Suprapubic skin (tissue), 4 donors: ENCODE measurements at regions not wholly inside any gene's neighbourhood (a gene's known extent, or its start where the extent isn't known, plus 50 kb on each side); places are given as distances from the start of the nearest gene placed in this dataset.

Experiments
- DNase-seq, 2 donors: peaks; one replicate each; pipeline ENCODE4 v3.0.0-alpha.2; 2019; ENCODE audit warnings: low spot score in 2 of 2
- H3K27ac ChIP-seq: fragments of 200-600 bp; sonication (generic); one replicate; pipeline ENCODE4 v1.5.1; 2019
- H3K27me3 ChIP-seq: fragments of 200-600 bp; sonication (generic); one replicate; pipeline ENCODE4 v1.5.1; 2019
- H3K36me3 ChIP-seq: fragments of 200-600 bp; sonication (generic); one replicate; pipeline ENCODE4 v1.5.1; 2019
- H3K4me1 ChIP-seq: fragments of 200-600 bp; sonication (generic); one replicate; pipeline ENCODE4 v1.5.1; 2019
- H3K4me3 ChIP-seq: fragments of 200-600 bp; sonication (generic); one replicate; pipeline ENCODE4 v1.5.1; 2019; ENCODE audit warnings: mild to moderate bottlenecking
- H3K9me3 ChIP-seq: fragments of 200-600 bp; sonication (generic); one replicate; pipeline ENCODE4 v1.5.1; 2019
- EP300 ChIP-seq: sonication (generic); formaldehyde crosslinking; IDR thresholded peaks from one replicate; pipeline ENCODE4 v1.6.1; 2017; ENCODE audit warnings: antibody characterized with exemption
- POLR2A ChIP-seq, 2 donors: fragments of 450-650 bp; IDR thresholded peaks; one replicate each; pipeline ENCODE4 v1.6.1; 2017; ENCODE audit warnings: antibody characterized with exemption in 2 of 2, mild to moderate bottlenecking in 2 of 2, moderate library complexity in 2 of 2
- POLR2AphosphoS5 ChIP-seq, 3 donors: sonication (generic); formaldehyde crosslinking; IDR thresholded peaks; one replicate each; pipeline ENCODE4 v1.6.1; 2017; ENCODE audit warnings: antibody characterized with exemption in 3 of 3
- WGBS: methylation state at CpG from one replicate; pipeline ENCODE4 v1.1.5; 2018; 5-methylcytosine and 5-hydroxymethylcytosine counted together
- TF ChIP-seq, protein P1 (sequence below), 2 donors: fragments of 200-600 bp in 1 of 2; fragments of 450-650 bp in 1 of 2; sonication (generic) in 1 of 2; IDR thresholded peaks; one replicate each; pipeline ENCODE4 v1.5.1; 2016 to 2019; ENCODE audit warnings: antibody characterized with exemption in 2 of 2, mild to moderate bottlenecking in 1 of 2, moderate library complexity in 1 of 2

DNA sequence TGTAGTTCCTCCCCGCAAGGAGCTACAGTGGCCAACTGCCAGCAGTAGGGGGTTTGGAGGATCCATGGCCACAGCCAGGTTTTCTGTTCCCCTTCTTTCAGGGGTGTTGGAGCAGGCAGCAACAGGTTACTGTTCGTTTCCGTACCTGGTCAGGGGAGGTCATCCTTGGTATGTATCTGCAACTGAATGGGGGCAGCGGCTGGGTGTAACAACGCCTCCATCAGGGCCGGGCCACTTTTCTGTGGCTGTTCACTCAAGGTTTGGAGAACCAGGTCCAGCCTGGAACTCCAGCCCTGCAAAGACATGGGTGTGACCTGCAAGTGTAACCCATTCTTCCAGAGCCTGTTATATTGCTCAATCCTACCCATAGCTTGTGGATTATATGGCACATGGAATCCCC lies 732.3 kb upstream of the MIR17HG start:
- Histone ChIP-seq H3K4me1 (no peaks in the 10 kb centered on the region), H3K27me3 (no peaks in the 10 kb centered on the region), H3K4me3 (no peak overlapping the region), H3K27ac (no peak overlapping the region), H3K9me3 (no peaks in the 10 kb centered on the region), H3K36me3 (no peaks in the 10 kb centered on the region)
- TF ChIP-seq POLR2A (IDR thresholded peaks at IDR 0.05) (no peak), EP300 (no peak), POLR2AphosphoS5 (IDR thresholded peaks at IDR 0.05) (no peak)
- TF ChIP-seq, protein P1, sequence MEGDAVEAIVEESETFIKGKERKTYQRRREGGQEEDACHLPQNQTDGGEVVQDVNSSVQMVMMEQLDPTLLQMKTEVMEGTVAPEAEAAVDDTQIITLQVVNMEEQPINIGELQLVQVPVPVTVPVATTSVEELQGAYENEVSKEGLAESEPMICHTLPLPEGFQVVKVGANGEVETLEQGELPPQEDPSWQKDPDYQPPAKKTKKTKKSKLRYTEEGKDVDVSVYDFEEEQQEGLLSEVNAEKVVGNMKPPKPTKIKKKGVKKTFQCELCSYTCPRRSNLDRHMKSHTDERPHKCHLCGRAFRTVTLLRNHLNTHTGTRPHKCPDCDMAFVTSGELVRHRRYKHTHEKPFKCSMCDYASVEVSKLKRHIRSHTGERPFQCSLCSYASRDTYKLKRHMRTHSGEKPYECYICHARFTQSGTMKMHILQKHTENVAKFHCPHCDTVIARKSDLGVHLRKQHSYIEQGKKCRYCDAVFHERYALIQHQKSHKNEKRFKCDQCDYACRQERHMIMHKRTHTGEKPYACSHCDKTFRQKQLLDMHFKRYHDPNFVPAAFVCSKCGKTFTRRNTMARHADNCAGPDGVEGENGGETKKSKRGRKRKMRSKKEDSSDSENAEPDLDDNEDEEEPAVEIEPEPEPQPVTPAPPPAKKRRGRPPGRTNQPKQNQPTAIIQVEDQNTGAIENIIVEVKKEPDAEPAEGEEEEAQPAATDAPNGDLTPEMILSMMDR (IDR thresholded peaks at IDR 0.05), result no peak
- no peak for DNase-seq
- 83% methylated on average over 1 of the region's 6 CpGs for WGBS

DNA sequence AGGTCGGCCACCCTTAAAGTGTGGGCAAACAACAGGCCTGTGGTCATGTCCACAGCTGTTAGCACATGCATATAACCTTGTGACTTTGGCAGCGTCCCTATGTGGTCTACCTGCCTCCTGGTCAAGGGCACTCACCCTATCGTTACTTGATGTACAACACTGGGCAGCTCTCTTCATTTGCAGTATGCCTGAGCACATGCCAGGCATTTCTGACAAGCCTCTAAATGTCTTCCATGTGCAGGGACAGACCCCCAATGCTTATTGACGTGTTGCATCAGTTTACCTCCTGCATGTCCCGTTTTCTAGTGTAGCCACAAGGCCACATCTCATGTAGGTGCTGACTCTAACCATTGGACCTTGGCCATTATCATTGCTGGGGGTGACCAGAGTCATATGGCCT lies 731.7 kb upstream of the MIR17HG start:
- WGBS, result 86% methylated on average over 5 of the region's 5 CpGs

DNA sequence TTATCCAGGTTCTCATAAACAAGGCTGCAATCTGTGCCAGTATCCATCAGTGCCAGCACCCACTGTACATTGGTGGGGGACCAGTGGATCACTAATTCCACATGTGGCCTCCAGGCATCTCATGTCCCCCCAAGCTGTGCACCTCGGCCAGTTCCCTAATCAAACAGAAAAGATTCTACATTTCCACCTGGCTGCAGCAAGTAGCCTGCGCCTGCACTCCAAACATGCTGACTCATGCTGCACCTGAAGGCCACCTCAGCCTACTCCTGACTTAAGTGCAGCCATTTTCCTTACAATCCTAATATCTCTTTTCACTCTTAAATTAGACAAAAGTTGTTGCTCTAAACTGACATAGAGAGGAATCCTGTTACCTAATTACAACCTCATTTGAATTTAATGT lies 729.4 kb upstream of the MIR17HG start:
- H3K27me3 ChIP-seq, result no peaks in the 10 kb centered on the region
- TF ChIP-seq, protein P1 (IDR thresholded peaks at IDR 0.05), result no peak
- TF ChIP-seq POLR2AphosphoS5 (IDR thresholded peaks at IDR 0.05) (no peak), POLR2A (IDR thresholded peaks at IDR 0.05) (no peak), EP300 (no peak)
- H3K9me3 ChIP-seq, result no peaks in the 10 kb centered on the region
- H3K4me1 ChIP-seq, result no peaks in the 10 kb centered on the region
- no peaks in the 10 kb centered on the region for H3K36me3 ChIP-seq
- no peak overlapping the region for H3K27ac ChIP-seq
- H3K4me3 ChIP-seq, result no peak overlapping the region
- DNase-seq, result no peak
- 93% methylated on average over 2 of the region's 2 CpGs for WGBS

More for the DNA sequence above, 731.7 kb upstream of the MIR17HG start:
- H3K4me3 ChIP-seq, result no peak overlapping the region
- H3K9me3 ChIP-seq, result no peaks in the 10 kb centered on the region
- H3K36me3 ChIP-seq, result no peaks in the 10 kb centered on the region
- no peaks in the 10 kb centered on the region for H3K27me3 ChIP-seq
- TF ChIP-seq EP300, result no peak
- no peak for TF ChIP-seq POLR2AphosphoS5 (IDR thresholded peaks at IDR 0.05)
- TF ChIP-seq POLR2A (IDR thresholded peaks at IDR 0.05), result no peak
- TF ChIP-seq, protein P1 (IDR thresholded peaks at IDR 0.05), result no peak
- H3K4me1 ChIP-seq, result no peaks in the 10 kb centered on the region
- no peak overlapping the region for H3K27ac ChIP-seq
- DNase-seq, result no peak

DNA sequence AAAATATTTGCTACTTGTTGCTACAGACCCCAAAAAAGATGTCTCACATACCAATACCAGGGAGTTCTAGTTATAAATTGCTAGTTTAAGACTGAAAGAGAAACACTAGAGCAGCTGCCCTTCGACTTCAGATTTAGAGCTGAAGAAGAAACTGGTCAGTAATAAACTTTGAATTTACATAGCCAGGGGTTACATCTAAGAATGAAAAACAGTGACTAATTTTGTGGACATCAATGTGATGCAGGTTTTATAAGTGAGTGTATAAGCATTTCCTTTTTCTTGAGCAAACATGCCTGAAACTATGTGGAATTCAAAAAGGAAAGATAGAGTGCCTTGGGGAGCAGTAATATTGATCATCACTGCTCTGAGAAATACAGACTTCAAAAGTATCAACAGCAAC lies 724.9 kb upstream of the MIR17HG start:
- Histone ChIP-seq H3K36me3 (no peaks in the 10 kb centered on the region), H3K4me3 (no peak overlapping the region), H3K4me1 (no peaks in the 10 kb centered on the region), H3K27me3 (no peaks in the 10 kb centered on the region), H3K9me3 (no peaks in the 10 kb centered on the region), H3K27ac (no peak overlapping the region)
- no peak for TF ChIP-seq EP300
- no peak for TF ChIP-seq POLR2AphosphoS5 (IDR thresholded peaks at IDR 0.05)
- no peak for TF ChIP-seq POLR2A (IDR thresholded peaks at IDR 0.05)
- TF ChIP-seq, protein P1 (IDR thresholded peaks at IDR 0.05), result no peak
- WGBS, result 60% methylated on average over 1 of the region's 1 CpG
- DNase-seq, result no peak

DNA sequence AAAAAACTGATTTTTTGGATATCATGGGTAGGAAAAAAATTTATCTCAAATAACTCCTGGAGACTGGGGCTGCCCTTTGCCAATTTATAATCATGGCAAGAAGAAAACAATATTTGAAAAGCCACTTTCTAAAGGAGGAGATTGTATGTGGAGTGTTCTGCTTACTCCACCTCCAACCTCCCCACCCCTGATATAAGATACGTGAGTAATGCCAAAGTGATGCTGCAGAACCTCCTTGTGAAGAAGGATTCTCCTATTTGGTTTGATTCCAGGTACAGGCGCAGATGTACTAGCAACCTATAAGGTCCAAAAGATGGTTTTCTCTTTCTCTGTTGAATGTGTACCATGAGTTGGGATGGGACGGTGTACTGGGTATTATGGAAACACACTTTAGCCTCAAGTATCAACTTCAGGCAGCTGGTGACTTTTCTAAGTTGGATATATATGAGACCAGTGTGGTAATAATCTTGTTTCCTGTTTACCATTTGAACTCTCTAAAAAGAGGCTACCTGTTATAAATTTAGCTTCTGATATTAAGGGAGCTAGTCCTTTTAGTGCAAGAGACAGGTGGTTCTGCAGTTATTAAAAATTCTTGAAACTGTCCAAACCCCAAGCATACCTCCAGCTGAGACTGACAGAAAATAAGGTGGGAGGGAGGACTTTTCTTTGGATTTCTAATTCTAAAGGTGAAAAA lies 724.0 kb upstream of the MIR17HG start:
- Histone ChIP-seq H3K4me1 (no peaks in the 10 kb centered on the region), H3K36me3 (no peaks in the 10 kb centered on the region), H3K9me3 (no peaks in the 10 kb centered on the region), H3K27me3 (no peaks in the 10 kb centered on the region), H3K27ac (no peak overlapping the region), H3K4me3 (no peak overlapping the region)
- TF ChIP-seq POLR2AphosphoS5 (IDR thresholded peaks at IDR 0.05), result no peak
- TF ChIP-seq EP300, result no peak
- no peak for TF ChIP-seq POLR2A (IDR thresholded peaks at IDR 0.05)
- TF ChIP-seq, protein P1 (IDR thresholded peaks at IDR 0.05), result no peak
- no peak for DNase-seq
- 92% methylated on average over 3 of the region's 3 CpGs for WGBS
